ENCODE measurements at regions not wholly inside any gene's neighbourhood (a gene's known extent, or its start where the extent isn't known, plus 50 kb on each side); places are given as distances from the start of the nearest gene placed in this dataset.

DNA sequence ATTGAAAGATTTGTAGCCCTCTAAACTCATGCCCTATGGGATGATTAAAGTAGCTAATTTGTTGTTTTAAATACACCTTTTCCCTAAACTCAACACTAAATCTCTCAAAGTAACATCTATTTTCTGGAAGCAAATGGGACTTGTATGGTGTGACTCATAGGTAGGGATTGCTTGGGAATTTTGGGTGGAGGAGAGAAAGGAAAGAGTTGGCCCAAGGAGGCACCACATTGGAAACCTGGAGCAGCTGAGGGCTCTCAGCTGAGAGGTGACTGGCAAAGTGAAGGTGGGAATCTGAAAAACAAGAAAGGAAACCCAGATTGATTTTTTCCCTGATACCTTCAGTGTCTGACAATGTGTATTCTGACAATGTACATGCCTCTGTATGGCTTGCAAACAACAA, 114.8 kb upstream of the PRICKLE1 start:
- no peak overlapping the region for H3K4me3 Mint-ChIP-seq
- no peak for DNase-seq
- H3K9me3 Mint-ChIP-seq, result no peaks in the 10 kb centered on the region
- no peaks in the 10 kb centered on the region for H3K4me1 Mint-ChIP-seq
- POLR2A ChIA-PET, result no interaction called here
- H3K27me3 Mint-ChIP-seq, result no peaks in the 10 kb centered on the region
- no peak overlapping the region for H3K27ac Mint-ChIP-seq
- no peaks in the 10 kb centered on the region for H3K36me3 Mint-ChIP-seq
- no peak for ATAC-seq (ENCODE audit: low read depth)

DNA sequence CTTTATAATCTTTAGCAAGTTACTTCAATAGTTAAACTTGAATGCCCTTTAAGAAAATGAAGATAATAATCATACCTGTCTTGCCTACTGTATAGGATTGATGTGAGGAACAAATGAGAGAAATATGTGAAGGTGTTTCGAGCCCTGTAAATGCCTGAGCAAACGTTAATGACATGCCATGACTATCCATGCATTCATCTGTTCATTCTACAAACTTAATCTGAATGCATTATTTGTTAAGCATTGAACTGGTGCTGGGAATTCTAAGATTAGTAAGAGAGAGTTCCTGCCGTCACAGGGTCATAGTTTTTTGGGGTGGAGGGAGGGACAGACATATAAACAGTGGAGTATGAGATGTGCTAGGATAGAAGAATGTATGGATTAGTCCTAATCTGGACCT, 111.5 kb upstream of the PRICKLE1 start:
- Mint-ChIP-seq H3K9me3 (peaks cover 1% of the 10 kb centered on the region), H3K4me3 (no peak overlapping the region), H3K36me3 (no peaks in the 10 kb centered on the region), H3K4me1 (no peaks in the 10 kb centered on the region), H3K27ac (no peak overlapping the region), H3K27me3 (no peaks in the 10 kb centered on the region)
- POLR2A ChIA-PET, result no interaction called here
- DNase-seq, result no peak
- ATAC-seq (ENCODE audit: low read depth), result no peak

DNA sequence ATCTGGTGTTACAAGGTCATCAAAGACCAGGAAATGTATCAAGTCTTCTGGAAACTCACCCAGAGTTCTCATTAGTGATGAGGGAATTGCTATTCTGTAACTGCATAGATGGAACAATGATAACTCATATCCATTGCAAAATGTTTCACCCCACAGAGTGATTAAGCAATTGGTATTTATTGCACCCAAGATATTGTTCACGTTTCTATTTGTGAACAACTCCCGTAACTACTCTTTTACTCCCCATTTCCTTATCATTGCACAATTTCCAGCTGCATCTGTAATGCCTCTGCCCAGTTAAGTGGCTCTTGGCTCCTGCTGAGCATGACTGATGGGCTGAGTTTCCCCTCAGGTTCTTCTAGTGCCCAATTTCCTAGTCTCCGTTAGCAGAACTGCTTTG, 108.7 kb upstream of the PRICKLE1 start:
- Mint-ChIP-seq H3K9me3 (peaks cover 2% of the 10 kb centered on the region), H3K27me3 (no peaks in the 10 kb centered on the region), H3K4me3 (no peak overlapping the region), H3K4me1 (peaks cover 2% of the 10 kb centered on the region), H3K27ac (no peak overlapping the region), H3K36me3 (no peaks in the 10 kb centered on the region)
- ATAC-seq (ENCODE audit: low read depth) (no peak), DNase-seq (no peak)
- POLR2A ChIA-PET, result no interaction called here

DNA sequence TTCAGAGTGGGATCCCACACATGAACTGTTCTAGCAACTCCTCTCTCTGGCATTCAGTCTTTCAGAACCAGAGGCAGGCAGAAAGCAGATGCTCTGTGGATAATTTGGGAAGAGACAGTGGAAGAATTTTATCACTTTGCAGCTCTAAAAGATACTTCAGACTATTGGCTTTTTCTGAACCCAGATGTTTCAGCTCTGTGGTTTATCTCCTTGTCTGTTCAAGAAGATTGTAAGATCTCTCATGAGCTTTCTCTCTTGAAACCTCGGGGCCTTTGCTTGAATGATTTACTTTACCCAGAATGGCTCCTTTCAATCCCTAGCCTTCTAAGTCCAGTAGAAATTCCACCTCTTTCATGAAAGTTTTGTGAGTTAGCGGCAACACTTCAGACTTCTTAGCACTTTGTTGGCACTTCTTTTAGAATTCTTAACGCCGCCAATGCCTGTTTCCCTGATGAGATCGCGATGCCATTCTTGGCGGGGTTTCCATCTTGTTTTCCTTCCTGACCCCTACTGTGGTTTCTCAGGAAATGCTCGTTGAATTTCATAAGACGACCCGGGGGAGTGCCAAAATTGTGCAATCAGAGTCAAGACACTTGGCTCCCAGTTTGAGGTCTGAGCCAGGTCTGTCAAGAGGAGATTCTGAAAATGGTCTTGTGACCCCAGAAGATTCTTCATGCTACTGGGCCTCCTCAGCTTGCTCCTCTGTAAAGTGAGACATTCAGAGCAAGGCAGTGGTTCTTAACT, 107.0 kb upstream of the PRICKLE1 start:
- Mint-ChIP-seq H3K4me3 (no peak overlapping the region), H3K9me3 (peaks cover 2% of the 10 kb centered on the region), H3K27me3 (peaks cover 2% of the 10 kb centered on the region), H3K27ac (no peak overlapping the region), H3K36me3 (no peaks in the 10 kb centered on the region), H3K4me1 (peaks cover 2% of the 10 kb centered on the region)
- POLR2A ChIA-PET, result no interaction called here
- DNase-seq (no peak), ATAC-seq (ENCODE audit: low read depth) (no peak)

DNA sequence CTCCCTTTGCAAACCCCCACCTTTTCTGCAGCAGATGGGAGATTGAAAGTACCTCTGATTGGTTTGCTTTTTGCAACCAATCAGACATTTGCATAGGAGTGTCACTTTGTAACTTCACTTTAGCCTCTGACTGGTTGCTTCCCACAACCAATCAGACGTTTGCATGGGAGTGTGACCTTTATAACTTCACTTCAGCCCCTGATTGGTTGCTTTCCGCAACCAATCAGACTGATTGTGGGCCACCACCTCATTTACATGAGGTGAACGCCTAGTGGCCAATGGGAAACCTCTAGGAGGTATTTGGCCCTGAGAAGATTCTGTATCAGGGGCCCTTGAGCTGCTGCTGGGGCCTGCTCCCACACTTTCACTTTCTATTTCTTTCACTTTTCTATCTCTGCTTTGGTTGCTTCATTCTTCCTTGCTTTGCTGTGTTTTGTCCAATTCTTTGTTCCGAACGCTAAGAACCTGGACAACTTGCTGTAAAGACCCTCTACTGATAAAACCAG, 106.0 kb upstream of the PRICKLE1 start:
- Mint-ChIP-seq H3K27me3 (peaks cover 2% of the 10 kb centered on the region), H3K4me1 (peaks cover 2% of the 10 kb centered on the region), H3K36me3 (no peaks in the 10 kb centered on the region), H3K27ac (no peak overlapping the region), H3K4me3 (no peak overlapping the region), H3K9me3 (peaks cover 2% of the 10 kb centered on the region)
- DNase-seq (no peak), ATAC-seq (ENCODE audit: low read depth) (no peak)
- POLR2A ChIA-PET, result no interaction called here

DNA sequence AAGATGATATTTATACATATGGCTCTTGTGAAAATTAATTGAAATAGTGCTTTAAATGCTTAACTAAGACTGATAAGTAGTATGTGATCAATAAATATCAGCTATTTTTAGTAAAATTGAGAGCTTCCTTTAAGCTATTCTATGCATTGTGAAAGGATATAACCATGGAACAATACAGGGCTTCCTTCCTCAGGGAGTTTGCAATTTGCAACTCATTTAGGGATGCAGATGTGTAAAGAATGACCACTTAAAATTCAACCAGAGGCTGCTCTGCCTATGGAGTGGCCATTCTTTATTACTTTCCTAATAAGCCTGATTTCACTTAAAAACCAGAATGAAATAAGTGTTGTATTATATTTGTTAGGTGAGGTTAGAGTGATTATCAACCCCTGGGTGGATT, 103.2 kb upstream of the PRICKLE1 start:
- no peak overlapping the region for H3K4me3 Mint-ChIP-seq
- ATAC-seq (ENCODE audit: low read depth), result no peak
- DNase-seq, result no peak
- no peak overlapping the region for H3K27ac Mint-ChIP-seq
- peaks cover 5% of the 10 kb centered on the region for H3K9me3 Mint-ChIP-seq
- POLR2A ChIA-PET, result no interaction called here
- peaks cover 2% of the 10 kb centered on the region for H3K27me3 Mint-ChIP-seq
- peaks cover 2% of the 10 kb centered on the region for H3K4me1 Mint-ChIP-seq
- H3K36me3 Mint-ChIP-seq, result no peaks in the 10 kb centered on the region

DNA sequence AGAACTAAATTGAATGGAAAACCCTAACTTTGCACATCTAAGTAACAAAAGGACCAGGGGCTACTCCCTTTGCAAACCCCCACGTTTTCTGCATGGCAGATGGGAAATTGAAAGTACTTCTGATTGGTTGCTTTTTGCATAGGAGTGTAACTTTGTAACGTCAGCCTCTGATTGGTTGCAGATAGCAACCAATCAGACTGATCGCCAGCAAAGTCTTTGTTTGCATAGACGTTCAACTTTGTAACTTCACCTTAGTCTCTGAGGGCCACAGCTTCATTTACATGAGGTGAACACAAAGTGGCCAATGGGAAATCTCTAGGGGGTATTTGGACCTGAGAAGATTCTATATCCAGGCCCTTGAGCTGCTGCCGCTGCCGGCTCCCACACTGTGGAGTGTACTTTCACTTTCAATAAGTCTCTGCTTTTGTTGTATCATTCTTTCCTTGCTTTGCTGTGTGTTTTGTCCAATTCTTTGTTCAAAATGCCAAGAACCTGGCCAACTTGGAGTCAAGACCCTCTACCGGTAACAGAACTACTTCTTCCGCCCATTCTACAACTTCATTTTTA, 102.5 kb upstream of the PRICKLE1 start:
- H3K27me3 Mint-ChIP-seq, result peaks cover 2% of the 10 kb centered on the region
- no peak overlapping the region for H3K27ac Mint-ChIP-seq
- no peak for ATAC-seq (ENCODE audit: low read depth)
- no peak overlapping the region for H3K4me3 Mint-ChIP-seq
- H3K36me3 Mint-ChIP-seq, result no peaks in the 10 kb centered on the region
- POLR2A ChIA-PET, result no interaction called here
- H3K9me3 Mint-ChIP-seq, result peaks cover 5% of the 10 kb centered on the region
- peaks cover 2% of the 10 kb centered on the region for H3K4me1 Mint-ChIP-seq
- DNase-seq, result no peak

DNA sequence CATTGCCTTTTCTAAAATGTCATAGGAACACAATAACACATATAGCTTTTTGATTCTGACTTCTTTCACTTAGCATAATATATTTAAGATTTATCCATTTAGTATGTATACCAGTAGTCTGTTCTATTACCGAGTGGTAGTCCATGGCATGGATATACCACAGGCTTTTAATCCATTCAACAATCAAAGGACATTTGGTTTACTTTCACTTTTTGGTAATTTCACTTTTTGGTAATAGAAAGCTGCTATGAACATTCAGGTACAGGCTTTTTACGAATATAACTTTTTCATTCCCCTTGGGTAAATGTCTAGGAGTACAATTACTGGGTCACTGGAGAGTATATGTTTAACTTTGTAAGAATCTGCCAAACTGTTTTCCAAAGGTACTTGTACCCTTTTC, 100.7 kb upstream of the PRICKLE1 start:
- H3K27me3 Mint-ChIP-seq, result peaks cover 2% of the 10 kb centered on the region
- no peak overlapping the region for H3K4me3 Mint-ChIP-seq
- no peaks in the 10 kb centered on the region for H3K4me1 Mint-ChIP-seq
- POLR2A ChIA-PET, result no interaction called here
- no peak for DNase-seq
- no peak for ATAC-seq (ENCODE audit: low read depth)
- H3K9me3 Mint-ChIP-seq, result peaks cover 3% of the 10 kb centered on the region
- H3K36me3 Mint-ChIP-seq, result no peaks in the 10 kb centered on the region
- H3K27ac Mint-ChIP-seq, result no peak overlapping the region

DNA sequence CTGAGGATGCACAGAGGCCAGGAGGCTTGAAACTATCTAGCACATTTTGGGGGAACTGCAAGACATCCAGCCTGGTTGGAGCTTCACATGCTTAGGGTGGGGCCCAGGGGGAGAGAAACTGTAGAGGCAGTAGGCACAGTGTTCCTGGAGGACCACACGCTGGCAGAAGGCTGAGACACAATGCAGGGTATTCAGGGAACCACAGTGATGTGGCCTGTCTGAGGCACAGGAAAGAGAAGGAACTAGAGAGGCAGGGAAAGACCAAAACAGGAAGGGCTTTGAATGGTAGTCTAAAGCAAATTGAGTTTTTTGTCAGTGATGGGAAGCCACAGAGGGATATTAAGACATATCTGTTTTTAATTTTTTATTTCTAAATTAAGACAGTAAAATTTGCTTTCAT, 100.2 kb upstream of the PRICKLE1 start:
- Mint-ChIP-seq H3K27ac (no peak overlapping the region), H3K4me3 (no peak overlapping the region), H3K27me3 (peaks cover 2% of the 10 kb centered on the region), H3K4me1 (no peaks in the 10 kb centered on the region), H3K36me3 (no peaks in the 10 kb centered on the region), H3K9me3 (peaks cover 3% of the 10 kb centered on the region)
- ATAC-seq (ENCODE audit: low read depth), result no peak
- POLR2A ChIA-PET, result no interaction called here
- no peak for DNase-seq

DNA sequence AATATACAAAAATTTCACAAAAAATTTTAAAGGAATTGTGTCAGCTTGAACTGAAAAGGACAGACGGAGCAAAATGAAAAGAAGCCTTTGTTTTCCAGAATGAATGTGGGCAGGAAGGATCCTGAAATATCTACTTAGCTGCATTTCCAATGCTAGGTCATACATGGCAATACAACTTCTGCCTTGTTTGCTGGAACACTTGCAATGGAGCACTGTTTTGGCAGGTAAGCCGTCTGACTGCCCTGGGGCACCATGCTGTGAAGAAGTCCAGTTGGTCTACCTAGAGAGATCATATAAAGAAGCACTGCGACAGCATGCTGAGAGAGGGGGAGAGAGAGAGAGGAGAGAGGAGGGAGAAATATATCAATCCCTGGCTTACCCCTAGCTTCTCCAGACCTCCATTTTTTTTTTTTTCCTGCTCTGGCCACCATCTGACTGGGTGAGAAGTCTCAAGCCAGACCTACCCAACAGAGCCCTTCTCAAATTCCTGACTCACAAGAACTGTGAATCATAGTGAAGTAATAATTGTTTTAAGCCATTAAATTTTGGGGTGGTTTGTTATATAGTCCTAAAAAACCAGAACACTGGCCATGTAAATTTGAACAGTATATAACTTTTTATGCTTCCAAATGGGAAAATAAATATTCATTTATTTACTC, 97.1 kb upstream of the PRICKLE1 start:
- no peaks in the 10 kb centered on the region for H3K4me1 Mint-ChIP-seq
- H3K4me3 Mint-ChIP-seq, result no peak overlapping the region
- peaks cover under 1% of the 10 kb centered on the region for H3K27me3 Mint-ChIP-seq
- no peak for ATAC-seq (ENCODE audit: low read depth)
- H3K27ac Mint-ChIP-seq, result no peak overlapping the region
- peaks cover 3% of the 10 kb centered on the region for H3K9me3 Mint-ChIP-seq
- no peak for DNase-seq
- H3K36me3 Mint-ChIP-seq, result no peaks in the 10 kb centered on the region
- POLR2A ChIA-PET, result no interaction called here

DNA sequence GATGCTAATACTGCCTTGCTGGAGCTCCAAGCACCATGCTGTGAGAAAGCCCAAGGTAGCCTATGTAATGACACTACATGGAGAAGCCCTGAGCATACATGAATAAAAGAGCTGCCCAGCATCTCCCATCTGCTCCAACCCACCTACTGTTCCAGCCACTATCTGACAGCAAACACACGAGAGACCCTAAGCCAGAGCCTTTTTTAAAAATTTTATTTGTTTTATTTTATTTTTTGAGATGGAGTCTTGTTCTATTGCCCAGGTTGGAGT, 95.2 kb upstream of the PRICKLE1 start:
- H3K4me1 Mint-ChIP-seq, result no peaks in the 10 kb centered on the region
- peaks cover 2% of the 10 kb centered on the region for H3K9me3 Mint-ChIP-seq
- no peaks in the 10 kb centered on the region for H3K36me3 Mint-ChIP-seq
- no peaks in the 10 kb centered on the region for H3K27me3 Mint-ChIP-seq
- ATAC-seq (ENCODE audit: low read depth), result no peak
- POLR2A ChIA-PET, result no interaction called here
- H3K4me3 Mint-ChIP-seq, result no peak overlapping the region
- DNase-seq, result no peak
- no peak overlapping the region for H3K27ac Mint-ChIP-seq

DNA sequence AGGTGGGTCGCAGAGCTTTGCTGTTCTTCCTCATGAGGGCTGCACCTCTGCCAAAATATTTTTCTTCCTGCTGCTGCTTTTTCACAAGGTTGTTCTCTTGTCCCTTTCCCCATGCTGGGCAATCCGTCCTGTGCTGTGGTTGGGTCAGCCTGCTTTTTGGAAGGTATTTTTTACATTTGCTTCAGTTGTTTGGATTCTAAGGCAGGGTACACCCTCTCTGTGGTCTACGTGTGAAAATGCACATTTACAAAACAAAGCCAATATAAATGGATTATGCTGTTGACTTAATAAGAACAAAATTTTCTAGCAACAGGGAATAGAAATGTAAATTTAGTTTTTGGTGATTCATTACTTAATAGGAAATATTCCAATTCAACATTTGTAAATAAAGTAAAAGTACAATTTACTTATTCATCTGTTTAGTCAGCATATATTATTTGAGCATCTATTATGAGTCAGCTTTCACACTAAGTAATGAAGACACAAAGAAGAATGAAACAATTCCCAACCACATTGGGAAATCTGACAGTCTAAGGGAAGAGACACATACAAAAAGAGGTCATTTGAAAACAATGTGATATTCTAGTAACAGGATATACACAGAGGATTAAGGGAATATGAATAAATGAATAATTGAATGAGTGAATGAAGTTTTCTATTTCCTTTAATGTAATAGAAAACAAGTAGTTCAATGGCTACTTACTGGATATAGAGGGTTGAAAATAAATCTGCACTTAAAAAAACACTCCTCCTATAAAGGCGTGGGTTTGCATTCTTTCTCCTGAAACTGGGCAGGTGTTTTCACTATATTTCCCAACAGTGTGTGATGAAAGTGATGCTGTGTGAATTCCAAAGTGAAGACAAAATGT, 94.6 kb upstream of the PRICKLE1 start:
- H3K4me3 Mint-ChIP-seq, result no peak overlapping the region
- H3K9me3 Mint-ChIP-seq, result no peaks in the 10 kb centered on the region
- no peaks in the 10 kb centered on the region for H3K36me3 Mint-ChIP-seq
- no peaks in the 10 kb centered on the region for H3K4me1 Mint-ChIP-seq
- no peak for DNase-seq
- H3K27ac Mint-ChIP-seq, result no peak overlapping the region
- no peak for ATAC-seq (ENCODE audit: low read depth)
- POLR2A ChIA-PET, result no interaction called here
- no peaks in the 10 kb centered on the region for H3K27me3 Mint-ChIP-seq

DNA sequence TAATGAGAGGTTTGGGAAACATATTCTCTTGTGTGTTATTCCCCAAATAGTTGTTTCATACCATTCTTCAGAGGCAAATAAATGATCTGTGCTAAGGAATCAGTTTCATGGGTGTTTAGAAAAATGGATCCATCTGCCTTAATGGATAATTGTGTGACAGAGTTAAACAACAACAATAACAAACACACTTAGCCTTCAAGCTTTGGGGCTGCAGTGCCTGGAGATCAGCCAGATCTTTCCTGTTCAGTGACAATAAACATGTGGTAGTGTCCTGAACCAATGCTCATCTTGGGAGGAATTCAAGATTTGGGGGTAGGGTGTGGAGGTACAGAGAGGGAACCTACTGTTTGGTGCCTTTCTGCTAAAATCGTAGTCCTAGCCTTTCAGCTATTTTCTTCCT, 93.7 kb upstream of the PRICKLE1 start:
- Mint-ChIP-seq H3K36me3 (no peaks in the 10 kb centered on the region), H3K27ac (no peak overlapping the region), H3K4me3 (no peak overlapping the region), H3K27me3 (no peaks in the 10 kb centered on the region), H3K9me3 (no peaks in the 10 kb centered on the region), H3K4me1 (no peaks in the 10 kb centered on the region)
- POLR2A ChIA-PET, result no interaction called here
- ATAC-seq (ENCODE audit: low read depth), result no peak
- no peak for DNase-seq

DNA sequence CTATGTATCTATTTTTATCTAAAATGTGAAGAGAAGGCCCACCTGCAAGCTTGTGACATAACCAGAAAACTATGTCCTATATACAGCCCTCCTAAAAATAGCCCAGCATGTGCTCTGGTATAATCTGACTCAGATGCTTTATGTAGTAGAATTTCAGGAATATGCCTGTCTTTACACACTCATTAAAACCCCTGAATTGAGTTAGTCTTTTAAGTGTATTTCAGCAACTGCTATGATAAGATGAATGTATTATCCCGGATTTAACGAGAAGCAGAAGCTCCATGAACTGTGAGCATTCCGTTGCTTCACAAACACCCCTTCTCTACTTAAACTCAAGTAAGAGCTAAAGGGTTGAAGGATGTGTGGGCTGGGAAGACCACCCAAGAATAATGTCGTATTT, 89.9 kb upstream of the PRICKLE1 start:
- H3K4me1 Mint-ChIP-seq, result no peaks in the 10 kb centered on the region

More for the DNA sequence above, 89.9 kb upstream of the PRICKLE1 start:
- DNase-seq (no peak), ATAC-seq (ENCODE audit: low read depth) (no peak)
- Mint-ChIP-seq H3K4me3 (no peak overlapping the region), H3K27ac (no peak overlapping the region), H3K36me3 (no peaks in the 10 kb centered on the region), H3K9me3 (no peaks in the 10 kb centered on the region), H3K27me3 (no peaks in the 10 kb centered on the region)
- POLR2A ChIA-PET, result no interaction called here
